ENCODE measurements at regions not wholly inside any gene's neighbourhood (a gene's known extent, or its start where the extent isn't known, plus 50 kb on each side); places are given as distances from the start of the nearest gene placed in this dataset.
A peak's percentile ranks its signal among the peaks of the same experiment; 100 is the strongest.
"Not testable (repeated sequence)": the region's sequence is repeated elsewhere in the genome, so short reads cannot be mapped to it uniquely, and the experiment has no call there.

- not testable (repeated sequence) for DNase-seq (ENCODE audit: low read depth); H3K4me3 ChIP-seq (ENCODE audit: control insufficient read depth, low read depth, low read length)
These were observed 50.8 kb downstream of the PPIAL4G start for GRCh38 chr1:148432318-148432717.

- not testable (repeated sequence) for H3K4me3 ChIP-seq (ENCODE audit: control insufficient read depth, low read depth, low read length); DNase-seq (ENCODE audit: low read depth)
These were observed 53.2 kb downstream of the PPIAL4G start for GRCh38 chr1:148429856-148430255.

- not testable (repeated sequence) for DNase-seq (ENCODE audit: low read depth); H3K4me3 ChIP-seq (ENCODE audit: control insufficient read depth, low read depth, low read length)
These were observed 56.0 kb downstream of the PPIAL4G start for GRCh38 chr1:148426940-148427611.

GRCh38 chr1:148426385-148426784, 56.7 kb downstream of the PPIAL4G start:
- DNase-seq (ENCODE audit: low read depth); H3K4me3 ChIP-seq (ENCODE audit: control insufficient read depth, low read depth, low read length): not testable (repeated sequence)

- H3K4me3 ChIP-seq (ENCODE audit: control insufficient read depth, low read depth, low read length); DNase-seq (ENCODE audit: low read depth): not testable (repeated sequence)
These were observed 58.7 kb downstream of the PPIAL4G start for GRCh38 chr1:148424143-148425003.

GRCh38 chr1:148422921-148423320, 60.2 kb downstream of the PPIAL4G start:
- not testable (repeated sequence) for DNase-seq (ENCODE audit: low read depth)

GRCh38 chr1:148417241-148417640, 65.9 kb downstream of the PPIAL4G start:
- not testable (repeated sequence) for H3K4me3 ChIP-seq (ENCODE audit: control insufficient read depth, low read depth, low read length); DNase-seq (ENCODE audit: low read depth)

More at GRCh38 chr1:148422921-148423320, 60.2 kb downstream of the PPIAL4G start:
- H3K4me3 ChIP-seq (ENCODE audit: control insufficient read depth, low read depth, low read length) = not testable (repeated sequence)

- DNase-seq (ENCODE audit: low read depth); H3K4me3 ChIP-seq (ENCODE audit: control insufficient read depth, low read depth, low read length): not testable (repeated sequence)
These were observed 69.7 kb downstream of the PPIAL4G start for GRCh38 chr1:148413385-148413784.

- not testable (repeated sequence) for DNase-seq (ENCODE audit: low read depth); H3K4me3 ChIP-seq (ENCODE audit: control insufficient read depth, low read depth, low read length)
These were observed 78.1 kb downstream of the PPIAL4G start for GRCh38 chr1:148404786-148405568.

GRCh38 chr1:148403925-148404324, 79.2 kb downstream of the PPIAL4G start:
- DNase-seq (ENCODE audit: low read depth); H3K4me3 ChIP-seq (ENCODE audit: control insufficient read depth, low read depth, low read length): not testable (repeated sequence)

GRCh38 chr1:148403085-148403456, 80.0 kb downstream of the PPIAL4G start:
- DNase-seq (ENCODE audit: low read depth); H3K4me3 ChIP-seq (ENCODE audit: control insufficient read depth, low read depth, low read length): not testable (repeated sequence)

GRCh38 chr1:148402152-148403084, 80.7 kb downstream of the PPIAL4G start:
- peak overlapping the region; percentile 52 for H3K4me3 ChIP-seq (ENCODE audit: control insufficient read depth, low read depth, low read length)
- not testable (repeated sequence) for DNase-seq (ENCODE audit: low read depth)

GRCh38 chr1:148397516-148397915, 85.6 kb downstream of the PPIAL4G start:
- H3K4me3 ChIP-seq (ENCODE audit: control insufficient read depth, low read depth, low read length); DNase-seq (ENCODE audit: low read depth): not testable (repeated sequence)

GRCh38 chr1:148392505-148392904, 90.6 kb downstream of the PPIAL4G start:
- H3K4me3 ChIP-seq (ENCODE audit: control insufficient read depth, low read depth, low read length); DNase-seq (ENCODE audit: low read depth): not testable (repeated sequence)

GRCh38 chr1:148391323-148391722, 91.8 kb downstream of the PPIAL4G start:
- H3K4me3 ChIP-seq (ENCODE audit: control insufficient read depth, low read depth, low read length); DNase-seq (ENCODE audit: low read depth): not testable (repeated sequence)

Measured in AG09309 (cell line).